CD4-positive, alpha-beta T cell treated with Interleukin-21 for 1 hour (primary cell): ENCODE measurements at regions not wholly inside any gene's neighbourhood (a gene's known extent, or its start where the extent isn't known, plus 50 kb on each side); places are given as distances from the start of the nearest gene placed in this dataset.
"Not testable (repeated sequence)": the region's sequence is repeated elsewhere in the genome, so short reads cannot be mapped to it uniquely, and the experiment has no call there.

Experiments
- DNase-seq: peaks from one replicate; pipeline ENCODE4 v3.0.0-alpha.2; 2020

DNA sequence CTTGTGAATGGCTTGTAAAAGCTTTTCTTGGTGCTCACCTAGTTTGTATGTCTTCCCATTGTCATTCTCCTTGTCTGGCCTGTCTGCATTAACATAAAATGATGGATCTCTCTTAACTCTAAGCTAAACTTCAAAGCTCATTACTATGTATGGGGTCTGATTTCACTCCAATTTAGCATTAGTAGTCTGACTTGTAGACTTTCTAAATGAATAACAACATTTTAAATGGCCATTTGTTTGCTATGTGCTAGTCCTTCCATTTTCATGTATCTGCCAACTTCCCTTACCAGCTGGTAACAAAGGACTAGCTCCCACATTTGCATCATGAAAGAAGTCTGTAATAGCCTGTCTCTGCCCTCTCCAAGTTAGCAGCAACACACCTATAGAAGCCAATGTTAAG lies 324.2 kb upstream of the RGPD4 start:
- no peak for DNase-seq

GRCh38 chr2:107511970-107512789 lies 314.5 kb upstream of the RGPD4 start:
- DNase-seq, result no peak

DNA sequence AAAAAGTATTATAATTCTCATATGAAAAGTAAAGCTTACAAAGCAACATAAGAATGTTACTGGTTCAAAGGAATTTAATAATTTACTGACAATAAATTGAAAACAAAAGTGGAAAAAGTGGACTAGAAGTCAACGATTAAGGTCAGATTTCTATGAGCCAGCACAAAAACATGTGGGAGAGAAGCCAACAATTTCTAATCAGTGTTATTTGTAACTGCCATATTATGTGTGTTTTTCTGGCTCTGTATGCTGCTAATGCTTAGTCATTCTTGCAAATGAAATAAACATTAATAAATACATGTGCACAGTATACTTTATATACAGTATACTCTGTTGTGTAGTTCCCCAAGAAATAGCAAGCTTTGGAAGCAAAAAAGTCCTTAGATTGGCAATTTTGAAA lies 301.3 kb upstream of the RGPD4 start:
- no peak for DNase-seq

DNA sequence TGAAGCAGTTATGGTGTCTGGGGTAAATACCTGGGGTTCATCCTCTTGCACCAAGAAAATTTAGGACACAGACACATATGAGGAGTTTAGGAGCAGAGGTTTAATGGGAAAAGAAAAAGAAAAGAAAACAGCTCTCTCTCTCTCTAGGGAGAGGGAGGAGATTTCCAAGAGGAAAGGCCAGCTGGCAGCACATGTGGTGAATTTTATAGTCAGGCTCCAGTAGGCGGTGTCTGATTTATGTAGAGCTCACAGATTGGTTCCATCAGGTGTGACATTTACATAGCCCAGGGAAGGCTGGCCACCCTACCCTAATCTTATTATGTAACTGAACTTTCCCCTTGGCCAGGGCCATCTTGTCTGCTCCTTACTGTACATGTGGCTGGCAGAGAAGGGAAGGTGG lies 297.5 kb upstream of the RGPD4 start:
- no peak for DNase-seq

DNA sequence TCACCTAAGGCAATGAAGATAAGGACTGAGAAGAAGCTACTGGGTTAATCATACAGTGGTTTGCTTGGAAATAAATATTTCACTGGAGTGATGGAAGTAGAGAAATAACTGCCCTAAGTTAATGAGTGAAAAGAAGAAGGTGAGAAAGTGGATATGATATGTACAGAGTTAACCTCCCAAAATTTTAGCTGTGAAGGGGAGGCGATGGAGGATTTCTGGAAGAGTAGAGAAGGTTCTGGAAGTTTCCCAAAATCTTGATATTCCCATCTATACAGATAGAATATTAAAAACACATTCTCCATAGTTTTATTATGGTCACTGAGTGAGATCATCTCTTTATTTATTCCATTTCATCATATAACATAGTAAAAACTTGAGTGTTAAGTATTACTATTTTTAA lies 296.6 kb upstream of the RGPD4 start:
- DNase-seq, result no peak

DNA sequence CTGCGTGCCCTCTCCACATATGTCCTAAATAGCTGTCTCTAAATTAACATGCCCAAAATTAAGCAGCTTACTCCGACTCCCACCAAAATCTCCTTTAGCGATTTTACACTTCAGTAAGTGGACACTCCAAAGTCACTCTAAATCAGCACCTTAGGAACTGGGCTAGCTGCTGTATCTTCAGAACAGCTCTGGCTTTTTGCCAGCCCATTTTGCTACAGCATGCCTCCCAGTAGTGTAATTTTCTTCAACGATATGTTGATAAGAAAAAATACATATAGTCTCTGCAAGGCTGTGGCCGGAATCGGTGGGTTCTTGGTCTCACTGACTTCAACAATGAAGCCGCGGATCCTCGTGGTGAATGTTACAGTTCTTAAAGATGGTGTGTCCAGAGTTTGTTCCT lies 291.8 kb upstream of the RGPD4 start:
- DNase-seq, result no peak

DNA sequence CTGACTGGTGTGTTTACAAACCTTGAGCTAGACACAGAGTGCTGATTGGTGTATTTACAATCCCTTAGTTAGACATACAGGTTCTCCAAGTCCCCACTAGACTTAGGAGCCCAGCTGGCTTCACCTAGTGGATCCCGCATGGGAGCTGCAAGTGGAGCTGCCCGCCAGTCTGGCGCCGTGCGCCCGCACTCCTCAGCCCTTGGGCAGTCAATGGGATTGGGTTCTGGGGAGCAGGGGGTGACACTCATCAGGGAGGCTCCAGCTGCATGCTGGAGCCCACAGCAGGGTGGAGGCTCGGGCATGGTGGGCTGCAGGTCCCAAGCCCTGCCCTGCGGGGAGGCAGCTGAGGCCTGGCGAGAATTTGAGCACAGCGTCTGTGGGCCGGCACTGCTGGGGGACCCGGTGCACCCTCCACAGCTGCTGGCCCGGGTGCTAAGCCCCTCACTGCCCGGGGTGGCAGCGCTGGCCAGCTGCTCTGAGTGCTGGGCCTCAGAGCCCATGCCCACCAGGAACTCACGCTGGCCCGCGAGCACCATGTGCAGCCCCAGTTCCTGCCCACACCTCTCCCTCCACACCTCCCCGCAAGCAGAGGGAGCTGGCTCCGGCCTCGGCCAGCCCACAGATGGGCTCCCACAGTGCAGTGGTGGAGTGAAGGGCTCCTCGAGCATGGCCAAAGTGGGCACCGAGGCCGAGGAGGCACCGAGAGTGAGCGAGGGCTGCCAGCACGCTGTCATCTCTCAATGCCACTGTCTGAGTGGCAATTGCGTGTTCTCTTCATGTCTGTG lies 290.6 kb upstream of the RGPD4 start:
- DNase-seq, result not testable (repeated sequence)

DNA sequence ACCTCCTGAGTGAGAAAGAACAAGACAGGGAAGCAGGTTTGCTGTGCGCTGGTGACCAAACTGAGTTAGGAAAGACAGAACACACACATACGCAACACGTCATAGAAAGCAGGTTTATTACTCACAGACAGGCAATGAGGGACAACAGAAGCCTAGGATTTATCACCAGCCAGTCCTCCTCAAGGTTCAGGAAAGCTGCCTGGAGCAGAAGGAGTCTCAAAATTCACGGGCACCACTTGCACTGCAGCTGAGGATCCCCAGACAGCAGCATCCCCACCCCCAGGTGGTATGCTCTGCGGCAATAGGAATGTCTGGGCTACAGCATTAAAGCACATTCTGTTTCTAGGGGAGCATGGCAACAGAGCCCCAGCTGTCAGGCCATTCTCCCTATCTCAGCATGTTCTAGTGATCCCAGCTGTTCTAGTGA lies 284.4 kb upstream of the RGPD4 start:
- no peak for DNase-seq

DNA sequence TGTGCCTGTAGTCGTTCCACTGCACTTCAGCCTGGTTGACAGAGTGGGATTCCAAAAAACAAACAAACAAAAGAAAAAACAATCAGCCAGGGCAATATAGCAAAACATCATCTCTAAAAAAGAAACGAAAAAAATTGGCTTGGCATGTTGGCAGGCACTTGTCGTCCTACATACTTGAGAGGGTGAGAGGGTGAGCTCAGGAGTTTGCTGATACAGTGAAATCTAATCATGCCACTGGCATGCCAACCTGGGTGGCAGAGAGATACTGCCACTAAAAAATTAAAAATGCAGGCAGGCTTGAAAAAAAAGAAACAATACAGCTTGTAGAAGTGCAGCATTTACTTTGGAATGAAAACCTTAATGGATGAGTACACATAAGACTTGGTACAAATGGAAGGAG lies 282.9 kb upstream of the RGPD4 start:
- no peak for DNase-seq

GRCh38 chr2:107545066-107545465 lies 281.6 kb upstream of the RGPD4 start:
- no peak for DNase-seq

GRCh38 chr2:107545851-107546250 lies 280.8 kb upstream of the RGPD4 start:
- DNase-seq, result no peak

- DNase-seq, result no peak
Measured at GRCh38 chr2:107548216-107548615, 278.5 kb upstream of the RGPD4 start.

DNA sequence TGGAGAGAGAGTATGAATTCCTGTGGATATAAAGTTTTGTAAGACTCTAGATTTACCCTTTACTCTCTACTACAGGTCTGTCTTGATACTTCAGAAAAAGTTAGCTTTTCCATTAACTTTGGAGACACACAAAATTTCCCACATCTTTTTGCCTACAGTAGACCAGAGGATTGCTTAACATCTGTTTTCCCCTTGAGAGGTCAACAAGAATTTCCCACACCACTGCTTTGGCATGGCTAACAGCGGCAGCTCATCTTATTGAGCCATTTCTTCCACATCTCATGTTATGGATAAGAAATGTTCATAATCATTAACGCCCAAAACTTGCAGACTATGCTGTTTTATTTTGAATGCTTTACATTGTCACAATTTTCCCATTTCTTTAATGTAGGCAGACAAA lies 273.6 kb upstream of the RGPD4 start:
- no peak for DNase-seq

- no peak for DNase-seq
Measured at GRCh38 chr2:107553539-107553938, 273.2 kb upstream of the RGPD4 start.

GRCh38 chr2:107556038-107556627 lies 270.6 kb upstream of the RGPD4 start:
- no peak for DNase-seq

- no peak for DNase-seq
Measured at GRCh38 chr2:107558295-107558694, 268.4 kb upstream of the RGPD4 start.

GRCh38 chr2:107569496-107569895 lies 257.2 kb upstream of the RGPD4 start:
- DNase-seq, result no peak

- DNase-seq, result no peak
Measured at GRCh38 chr2:107570876-107571275, 255.8 kb upstream of the RGPD4 start.

GRCh38 chr2:107572890-107573289 lies 253.8 kb upstream of the RGPD4 start:
- DNase-seq, result not testable (repeated sequence)

- DNase-seq, result no peak
Measured at GRCh38 chr2:107576991-107577390, 249.7 kb upstream of the RGPD4 start.

- no peak for DNase-seq
Measured at GRCh38 chr2:107582487-107582886, 244.2 kb upstream of the RGPD4 start.

GRCh38 chr2:107584577-107584976 lies 242.1 kb upstream of the RGPD4 start:
- DNase-seq, result no peak

DNA sequence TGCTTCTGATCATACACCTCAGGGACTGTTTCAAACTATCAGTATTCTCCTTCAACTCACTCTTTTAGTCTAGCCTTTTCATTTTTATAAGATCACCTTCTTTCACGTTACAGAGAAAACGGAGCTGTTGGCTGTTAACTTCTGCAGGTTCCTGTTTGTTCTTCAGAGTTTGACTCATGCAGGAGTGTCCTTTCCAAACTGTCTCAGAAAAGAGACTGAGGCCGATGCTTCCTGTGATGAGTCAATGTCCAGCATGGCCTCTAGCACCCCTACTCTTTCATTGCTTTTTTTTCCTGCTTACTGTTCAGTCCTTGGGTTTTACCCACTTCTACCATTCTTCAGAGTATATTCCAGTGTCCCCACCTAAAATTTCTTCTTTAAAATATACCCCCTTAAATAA lies 240.8 kb upstream of the RGPD4 start:
- no peak for DNase-seq

- no peak for DNase-seq
Measured at GRCh38 chr2:107588181-107588580, 238.5 kb upstream of the RGPD4 start.
